ENCODE measurements at regions not wholly inside any gene's neighbourhood (a gene's known extent, or its start where the extent isn't known, plus 50 kb on each side); places are given as distances from the start of the nearest gene placed in this dataset.
"Not testable (repeated sequence)": the region's sequence is repeated elsewhere in the genome, so short reads cannot be mapped to it uniquely, and the experiment has no call there.

DNA sequence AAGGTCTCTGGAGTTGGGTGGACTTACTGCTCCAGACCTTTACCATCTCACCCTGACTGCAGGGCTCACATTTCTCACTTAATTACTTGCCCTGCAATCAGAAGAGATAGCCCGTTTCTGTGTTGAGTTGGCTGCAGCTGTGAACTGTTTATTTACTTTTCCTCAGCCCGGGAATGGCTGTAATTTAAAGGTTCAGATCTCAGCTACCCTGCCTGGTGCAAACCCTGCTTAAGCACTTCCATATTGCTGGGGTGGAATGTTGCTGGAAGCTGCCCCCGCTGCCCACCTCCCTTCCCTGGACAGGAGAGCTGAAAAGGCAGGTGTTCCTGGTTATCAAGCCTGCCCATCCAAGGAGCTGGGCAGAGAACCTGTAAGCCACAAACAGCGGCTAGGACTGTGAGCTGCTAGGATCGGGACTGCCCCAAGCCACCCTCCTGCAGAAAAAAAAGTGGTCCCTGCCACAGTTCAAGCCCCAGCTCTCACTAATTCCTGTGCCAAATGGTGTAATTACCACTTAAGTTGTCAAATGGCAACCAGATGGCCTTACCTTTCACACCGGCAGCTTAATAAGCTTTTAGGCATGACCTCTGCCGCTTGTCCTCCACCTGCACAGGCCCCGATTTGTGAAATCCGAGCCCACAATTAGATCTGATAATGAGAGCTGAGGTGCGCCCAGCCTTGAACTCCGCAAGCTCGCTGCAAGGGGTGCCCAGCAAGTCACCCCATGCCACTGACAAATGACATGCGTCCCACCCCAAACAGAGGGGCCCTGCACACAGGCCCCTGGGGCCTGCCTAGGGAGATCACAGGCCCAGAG lies 269.8 kb downstream of the C16orf95 start:
- peak; percentile 39 for DNase-seq (ENCODE audit: low read depth, low spot score)

DNA sequence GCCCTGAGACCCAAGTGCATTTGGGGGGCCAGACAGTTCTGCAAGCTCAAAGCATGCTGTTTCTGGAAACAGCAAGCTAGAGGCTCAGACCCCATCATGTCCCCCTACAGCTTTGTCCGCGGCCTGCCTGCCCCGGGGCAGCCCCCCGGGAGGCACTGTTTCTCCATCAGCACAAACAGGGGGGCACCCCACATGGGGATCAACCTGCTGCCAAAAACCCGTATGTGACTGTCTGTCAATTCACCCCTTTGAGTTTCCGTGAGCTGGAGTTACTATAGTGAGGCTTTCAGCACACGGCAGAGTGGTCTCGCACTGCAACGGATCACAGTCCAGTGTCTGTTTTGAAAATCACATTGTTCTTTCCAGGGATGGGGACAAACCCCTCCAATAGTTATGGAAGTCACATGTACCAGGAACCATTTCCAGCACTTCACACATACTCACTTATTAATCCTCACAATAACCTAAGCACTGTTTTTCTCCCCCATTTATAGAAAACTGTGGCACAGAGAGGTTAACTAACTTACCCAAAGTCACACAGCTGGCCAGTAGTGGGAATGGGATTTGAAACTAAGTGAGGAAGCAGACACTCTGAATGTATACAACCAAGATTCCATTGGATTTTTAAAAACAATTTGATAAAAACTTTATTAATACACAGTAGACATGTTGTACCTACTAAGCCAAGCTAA lies 269.0 kb downstream of the C16orf95 start:
- DNase-seq (ENCODE audit: low read depth, low spot score): no peak

DNA sequence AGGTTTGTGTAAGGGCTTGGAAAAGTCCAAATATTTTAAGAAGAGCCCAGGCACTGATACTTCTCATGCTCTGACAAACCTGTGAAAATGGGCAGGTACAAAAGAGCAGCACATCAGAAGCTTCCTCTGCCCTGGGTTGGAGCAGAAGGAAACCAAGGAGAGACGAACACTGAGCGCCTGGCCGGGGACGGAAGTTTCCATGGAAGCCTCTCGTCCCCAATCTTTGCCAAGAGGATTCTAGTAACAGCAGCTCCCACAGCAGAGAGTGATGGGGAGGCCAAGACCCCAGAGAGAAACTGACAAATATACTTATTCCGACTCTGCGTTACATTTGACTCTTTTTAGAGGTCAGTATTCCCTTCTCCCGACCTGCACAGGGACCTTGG lies 268.5 kb downstream of the C16orf95 start:
- DNase-seq (ENCODE audit: low read depth, low spot score): no peak

DNA sequence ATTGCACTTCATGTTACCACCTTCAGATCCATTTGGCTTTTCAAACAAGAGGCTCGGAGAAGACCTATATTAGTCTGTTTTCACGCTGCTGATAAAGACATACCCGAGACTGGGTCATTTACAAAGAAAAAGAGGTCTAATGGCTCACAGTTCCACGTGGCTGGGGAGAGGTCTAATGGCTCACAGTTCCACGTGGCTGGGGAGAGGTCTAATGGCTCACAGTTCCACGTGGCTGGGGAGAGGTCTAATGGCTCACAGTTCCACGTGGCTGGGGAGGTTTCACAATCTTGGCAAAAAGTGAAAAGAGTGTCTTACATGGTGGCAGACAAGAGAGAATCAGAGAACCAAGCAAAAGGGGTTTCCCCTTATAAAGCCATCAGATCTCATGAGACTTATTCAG lies 268.0 kb downstream of the C16orf95 start:
- not testable (repeated sequence) for DNase-seq (ENCODE audit: low read depth, low spot score)

- DNase-seq (ENCODE audit: low read depth, low spot score): no peak
Observed at GRCh38 chr16:87050142-87050541, 267.1 kb downstream of the C16orf95 start.

DNA sequence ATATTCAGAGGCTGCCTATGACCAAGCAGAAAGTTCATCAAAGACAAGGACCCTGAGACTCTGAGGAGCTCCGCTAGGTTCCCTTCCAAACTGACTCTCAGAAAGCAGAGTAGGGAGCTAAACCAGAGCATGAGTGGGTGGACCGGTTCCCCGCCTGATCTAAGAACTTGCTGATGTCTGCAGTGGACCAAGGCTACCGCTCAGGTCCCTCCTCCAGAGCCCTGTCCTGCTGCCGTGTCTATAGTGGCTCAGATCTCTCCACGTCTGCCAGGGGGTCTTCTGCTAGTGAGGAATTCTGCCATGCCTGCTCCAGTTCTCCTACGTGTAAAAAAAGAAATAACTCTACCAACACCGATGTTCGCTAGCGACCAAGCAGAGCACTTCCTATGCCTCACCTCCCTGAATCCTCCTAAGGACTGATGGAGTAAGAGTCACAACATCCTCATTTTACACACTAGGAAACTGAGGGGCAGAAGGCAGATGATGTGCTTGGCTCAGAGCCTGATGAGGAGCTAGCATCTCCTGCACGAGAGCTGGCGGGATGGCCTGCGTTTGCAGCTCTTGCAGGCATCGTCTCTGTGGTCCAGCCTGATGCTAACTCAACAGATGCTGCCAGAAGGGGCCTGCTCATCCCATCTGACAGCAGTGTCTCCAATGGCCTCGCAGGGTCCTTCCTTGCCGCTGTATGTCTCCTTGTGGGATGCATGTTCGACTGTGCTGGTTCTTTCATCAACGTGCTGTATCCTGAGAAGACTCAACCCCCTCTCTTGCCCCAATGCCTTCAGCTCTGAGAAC lies 265.5 kb downstream of the C16orf95 start:
- DNase-seq (ENCODE audit: low read depth, low spot score): no peak

- DNase-seq (ENCODE audit: low read depth, low spot score): peak; percentile 52
Observed at GRCh38 chr16:87052506-87052905, 264.7 kb downstream of the C16orf95 start.

DNA sequence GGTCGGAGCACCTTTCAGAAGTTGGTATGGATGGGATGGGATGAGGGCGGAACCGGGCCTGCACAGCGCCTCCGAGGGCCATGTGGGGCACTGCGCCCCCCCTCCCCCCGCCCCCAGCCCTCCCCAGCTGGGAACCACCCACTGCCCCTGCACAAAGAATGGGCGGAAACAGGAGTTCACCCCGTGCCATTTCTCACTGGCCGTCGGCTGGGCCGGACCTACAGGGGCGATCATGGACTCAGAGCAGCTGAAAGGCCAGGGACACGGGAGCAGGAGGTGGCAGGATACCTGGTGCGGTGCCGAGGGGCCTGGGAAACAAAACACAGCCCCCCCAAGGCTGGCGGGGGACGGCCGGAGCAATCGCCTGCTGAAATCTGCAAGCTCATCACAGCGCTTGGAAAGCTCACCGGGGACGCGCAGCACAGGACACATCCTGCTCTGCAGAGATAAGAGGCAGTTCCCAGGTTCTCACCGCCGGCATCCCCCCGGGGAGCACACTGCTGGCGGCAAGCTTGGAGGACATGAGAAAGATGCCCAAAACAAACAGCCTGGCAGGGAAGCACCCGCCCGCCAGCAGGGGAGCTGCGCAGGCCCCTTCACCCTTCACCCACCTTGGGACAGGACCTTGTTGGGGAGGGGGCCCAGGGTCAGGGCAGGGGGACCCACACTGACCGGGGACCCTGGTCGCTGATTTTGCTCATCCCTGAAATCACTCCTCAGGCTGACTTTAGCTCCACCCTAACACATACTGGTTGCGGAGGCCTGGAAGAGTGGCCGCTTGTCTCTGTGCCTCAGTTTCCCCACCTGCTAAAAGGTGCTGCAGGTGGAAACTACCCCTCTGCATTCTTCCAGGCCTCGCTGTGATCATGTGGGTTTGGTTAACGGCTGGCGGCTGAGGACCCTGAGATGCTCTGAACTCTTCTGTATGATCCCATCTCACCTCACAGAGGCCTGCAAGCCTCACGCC lies 263.9 kb downstream of the C16orf95 start:
- DNase-seq (ENCODE audit: low read depth, low spot score): no peak

DNA sequence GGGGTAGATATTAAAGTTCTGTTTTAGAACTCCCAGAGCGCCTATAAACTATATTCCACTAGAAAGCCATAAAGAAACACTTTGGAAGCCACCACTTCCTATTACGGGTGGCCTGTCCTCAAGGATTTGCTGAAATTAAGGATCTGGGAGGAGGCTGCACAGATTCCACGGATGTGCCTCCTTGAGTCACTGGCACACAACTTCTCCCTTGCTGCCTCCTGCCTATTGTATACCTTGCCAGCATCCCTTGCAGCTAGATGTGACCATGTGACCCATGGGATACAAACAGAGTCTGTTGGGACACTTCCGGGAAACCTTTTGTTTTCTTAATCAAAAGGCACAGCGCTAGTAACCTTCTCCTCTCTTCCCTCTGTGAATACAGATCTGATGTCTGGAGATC lies 263.0 kb downstream of the C16orf95 start:
- DNase-seq (ENCODE audit: low read depth, low spot score): no peak

- no peak for DNase-seq (ENCODE audit: low read depth, low spot score)
Observed at GRCh38 chr16:87054856-87055255, 262.3 kb downstream of the C16orf95 start.

DNA sequence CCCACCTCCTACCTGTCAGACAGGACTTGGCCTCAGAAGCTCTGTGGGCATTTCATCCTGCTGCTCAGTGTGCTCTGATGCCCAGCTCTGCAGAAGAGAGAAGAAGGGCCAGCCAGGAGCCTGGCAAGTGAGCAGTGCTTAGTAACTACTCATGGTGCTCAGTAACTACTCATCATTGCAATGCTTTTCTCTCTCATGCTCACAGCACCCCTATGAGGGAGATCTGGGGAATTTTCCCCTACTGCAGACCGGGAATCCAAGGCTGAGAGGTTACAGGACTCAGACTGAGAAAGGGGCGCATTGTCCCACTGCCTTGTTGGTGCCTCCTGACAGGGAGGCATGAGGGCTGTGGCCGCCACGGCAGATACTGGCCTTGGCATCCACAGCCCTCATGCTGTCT lies 261.1 kb downstream of the C16orf95 start:
- peak; percentile 52 for DNase-seq (ENCODE audit: low read depth, low spot score)

DNA sequence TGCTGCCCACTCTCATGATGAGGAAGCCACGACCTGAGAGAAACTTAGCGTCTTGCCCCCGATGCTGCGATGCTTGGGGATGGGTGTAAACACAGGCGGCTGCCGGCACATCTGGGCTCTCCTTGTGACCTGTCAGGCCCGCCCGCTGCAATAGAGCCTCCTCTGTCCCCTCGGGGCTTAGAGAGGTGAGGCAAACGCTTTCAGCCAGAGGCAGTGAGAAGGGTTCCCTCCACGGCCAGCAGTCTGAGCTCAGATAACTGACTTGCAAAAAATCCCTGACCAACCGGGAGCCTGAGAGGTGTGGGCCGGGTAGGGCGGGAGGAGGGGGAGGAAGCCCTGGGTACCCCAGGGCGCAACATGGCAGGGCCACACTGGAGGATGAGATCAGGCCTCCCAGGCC lies 260.6 kb downstream of the C16orf95 start:
- no peak for DNase-seq (ENCODE audit: low read depth, low spot score)

GRCh38 chr16:87057211-87057881 lies 259.8 kb downstream of the C16orf95 start:
- DNase-seq (ENCODE audit: low read depth, low spot score): no peak

GRCh38 chr16:87057951-87058560 lies 259.1 kb downstream of the C16orf95 start:
- no peak for DNase-seq (ENCODE audit: low read depth, low spot score)

DNA sequence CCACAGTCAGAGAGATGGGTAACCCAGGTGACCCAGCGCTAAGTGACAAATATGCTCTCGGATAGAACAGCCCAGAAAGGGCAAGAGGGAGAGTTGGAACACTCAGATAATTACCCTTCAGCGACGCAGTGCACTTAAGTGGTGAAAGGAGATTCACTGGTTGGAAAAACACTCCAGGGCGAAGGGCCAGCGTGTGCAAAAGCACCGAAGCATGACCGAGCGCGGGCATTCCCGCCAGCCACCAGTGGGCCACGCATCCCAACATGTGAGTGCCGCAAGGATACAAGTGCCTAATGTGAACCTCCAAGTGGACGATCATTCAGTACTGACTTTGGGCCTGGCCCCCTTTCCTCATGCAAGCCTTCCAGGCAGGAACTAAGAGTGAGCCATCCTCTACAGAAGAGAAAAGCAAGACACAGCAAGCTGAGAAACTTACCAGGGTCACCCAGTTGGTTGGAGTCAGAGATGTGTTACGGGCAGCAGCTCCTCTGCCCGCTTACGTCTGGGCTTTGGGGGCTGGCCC lies 258.4 kb downstream of the C16orf95 start:
- DNase-seq (ENCODE audit: low read depth, low spot score): no peak

DNA sequence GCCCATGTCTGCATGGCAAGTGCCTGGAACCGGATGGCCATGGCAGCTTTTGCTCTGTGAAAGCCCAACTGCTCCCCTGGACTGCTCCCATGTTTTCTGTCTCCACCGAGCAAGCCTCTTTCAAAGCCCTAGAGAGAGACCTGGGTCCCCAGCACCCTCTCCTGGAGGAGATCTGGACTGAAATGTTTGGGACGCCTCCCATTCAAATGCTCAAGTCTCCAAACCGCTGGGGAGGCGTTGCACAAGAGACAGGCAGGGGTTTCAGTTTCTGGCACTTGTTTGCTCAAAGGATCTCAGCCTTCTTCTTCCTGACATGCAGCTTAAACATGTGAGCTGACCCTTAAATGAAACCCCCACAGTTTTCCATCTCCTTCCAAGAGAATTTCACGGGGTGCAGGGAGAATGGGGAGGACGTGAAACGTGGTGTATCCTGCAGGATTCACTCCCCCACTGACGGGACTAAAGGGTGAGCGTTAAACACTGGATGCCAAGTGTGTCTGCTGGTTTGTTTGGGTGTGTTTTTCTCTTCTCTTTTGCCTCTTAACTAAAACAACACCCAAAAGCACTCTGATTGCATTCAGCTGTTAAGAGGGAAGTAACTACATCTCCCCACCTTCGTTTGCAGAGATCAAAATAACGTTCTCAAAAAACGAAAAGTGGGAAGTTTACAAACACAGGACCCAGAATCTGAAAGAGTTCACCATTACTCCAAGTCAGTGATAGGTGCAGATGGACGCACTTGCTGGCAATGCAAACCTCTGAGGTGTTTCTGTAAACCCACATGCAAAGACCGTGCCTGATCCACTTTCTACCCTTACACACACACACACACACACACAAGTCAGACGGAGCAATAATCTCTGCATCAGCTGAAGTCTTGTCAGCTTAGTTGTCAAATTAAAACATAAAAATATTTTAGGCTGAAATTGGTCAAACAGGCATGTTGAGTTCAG lies 256.9 kb downstream of the C16orf95 start:
- peak; percentile 80 for DNase-seq (ENCODE audit: low read depth, low spot score)

DNA sequence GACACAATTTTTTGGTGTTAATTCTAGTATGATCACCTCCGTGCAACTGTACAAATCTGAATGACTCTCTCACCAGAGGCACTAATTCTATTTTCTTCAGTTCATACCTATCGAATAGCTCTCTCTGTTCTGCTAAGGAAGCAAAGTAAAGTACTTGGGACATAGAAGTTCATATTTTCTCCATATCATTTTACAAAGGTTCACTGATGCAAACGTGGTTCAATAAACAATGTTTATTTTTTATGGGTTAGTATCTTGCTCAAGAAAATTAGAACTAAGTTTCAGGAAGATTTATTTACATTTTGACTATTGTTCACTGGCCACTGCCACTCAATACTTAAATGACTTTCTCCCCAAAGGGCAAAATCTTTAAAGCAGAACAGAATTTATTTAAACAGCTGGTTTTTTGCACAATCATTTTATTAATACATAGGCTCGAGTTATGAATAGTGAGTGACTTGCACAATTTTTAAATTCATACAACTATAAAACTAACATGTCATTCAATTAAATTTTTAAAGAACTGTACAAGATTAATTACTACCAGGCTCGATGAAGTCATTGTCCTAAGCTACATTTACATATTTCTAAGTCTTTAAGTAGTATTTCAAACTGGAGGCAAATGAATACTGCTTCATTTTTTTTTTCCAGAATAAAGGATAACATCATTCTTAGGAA lies 255.8 kb downstream of the C16orf95 start:
- no peak for DNase-seq (ENCODE audit: low read depth, low spot score)

Measured in astrocyte of the hippocampus (primary cell).